ENCODE measurements at regions not wholly inside any gene's neighbourhood (a gene's known extent, or its start where the extent isn't known, plus 50 kb on each side); places are given as distances from the start of the nearest gene placed in this dataset.

DNA sequence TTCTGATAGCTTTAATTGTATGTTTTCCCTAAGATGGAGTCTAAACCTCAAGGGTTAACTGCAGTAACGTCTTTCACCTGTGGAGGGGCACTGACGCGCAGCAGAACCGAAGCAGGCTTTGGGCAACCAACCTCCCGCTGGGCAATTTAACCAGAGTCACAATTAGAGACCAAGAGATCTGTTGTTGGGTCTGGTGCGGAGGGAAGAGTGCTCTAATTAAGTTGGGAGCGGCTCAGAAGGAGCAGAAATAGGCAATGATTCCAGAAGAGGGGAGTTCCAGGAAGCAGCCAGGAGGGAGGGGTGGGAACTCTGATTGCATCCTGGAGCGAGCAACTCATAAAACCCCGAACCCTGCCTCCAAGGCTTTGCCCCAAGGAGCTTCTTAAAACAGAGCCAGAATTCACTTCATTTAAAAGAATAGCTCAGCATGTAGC, 245.8 kb downstream of the PAX3 start:
- TF ChIP-seq POLR2A (IDR thresholded peaks at IDR 0.05), result no peak
- TF ChIP-seq, protein P1, sequence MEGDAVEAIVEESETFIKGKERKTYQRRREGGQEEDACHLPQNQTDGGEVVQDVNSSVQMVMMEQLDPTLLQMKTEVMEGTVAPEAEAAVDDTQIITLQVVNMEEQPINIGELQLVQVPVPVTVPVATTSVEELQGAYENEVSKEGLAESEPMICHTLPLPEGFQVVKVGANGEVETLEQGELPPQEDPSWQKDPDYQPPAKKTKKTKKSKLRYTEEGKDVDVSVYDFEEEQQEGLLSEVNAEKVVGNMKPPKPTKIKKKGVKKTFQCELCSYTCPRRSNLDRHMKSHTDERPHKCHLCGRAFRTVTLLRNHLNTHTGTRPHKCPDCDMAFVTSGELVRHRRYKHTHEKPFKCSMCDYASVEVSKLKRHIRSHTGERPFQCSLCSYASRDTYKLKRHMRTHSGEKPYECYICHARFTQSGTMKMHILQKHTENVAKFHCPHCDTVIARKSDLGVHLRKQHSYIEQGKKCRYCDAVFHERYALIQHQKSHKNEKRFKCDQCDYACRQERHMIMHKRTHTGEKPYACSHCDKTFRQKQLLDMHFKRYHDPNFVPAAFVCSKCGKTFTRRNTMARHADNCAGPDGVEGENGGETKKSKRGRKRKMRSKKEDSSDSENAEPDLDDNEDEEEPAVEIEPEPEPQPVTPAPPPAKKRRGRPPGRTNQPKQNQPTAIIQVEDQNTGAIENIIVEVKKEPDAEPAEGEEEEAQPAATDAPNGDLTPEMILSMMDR (IDR thresholded peaks at IDR 0.05), result no peak
